ENCODE measurements at regions not wholly inside any gene's neighbourhood (a gene's known extent, or its start where the extent isn't known, plus 50 kb on each side); places are given as distances from the start of the nearest gene placed in this dataset.

DNA sequence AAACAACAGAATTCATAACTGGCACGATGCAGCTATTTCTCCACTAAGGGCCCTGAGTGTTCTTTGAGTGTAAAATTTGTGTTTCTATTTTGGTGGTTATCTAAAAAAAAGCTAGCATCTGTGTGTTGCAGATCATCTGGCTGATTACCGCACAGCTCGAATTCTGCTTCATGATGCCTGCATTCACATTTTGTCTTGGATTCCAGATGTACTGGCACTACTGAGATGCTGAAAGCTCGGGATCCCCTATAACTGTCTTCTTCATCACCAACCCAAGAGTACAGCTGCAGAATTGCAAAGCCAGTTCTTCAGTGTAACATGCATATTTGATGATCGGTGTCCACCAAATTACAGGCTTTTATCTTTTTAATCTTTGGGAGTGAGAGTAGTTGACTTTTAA lies 51.6 kb upstream of the ZNF532 start:
- TF ChIP-seq, protein P1, sequence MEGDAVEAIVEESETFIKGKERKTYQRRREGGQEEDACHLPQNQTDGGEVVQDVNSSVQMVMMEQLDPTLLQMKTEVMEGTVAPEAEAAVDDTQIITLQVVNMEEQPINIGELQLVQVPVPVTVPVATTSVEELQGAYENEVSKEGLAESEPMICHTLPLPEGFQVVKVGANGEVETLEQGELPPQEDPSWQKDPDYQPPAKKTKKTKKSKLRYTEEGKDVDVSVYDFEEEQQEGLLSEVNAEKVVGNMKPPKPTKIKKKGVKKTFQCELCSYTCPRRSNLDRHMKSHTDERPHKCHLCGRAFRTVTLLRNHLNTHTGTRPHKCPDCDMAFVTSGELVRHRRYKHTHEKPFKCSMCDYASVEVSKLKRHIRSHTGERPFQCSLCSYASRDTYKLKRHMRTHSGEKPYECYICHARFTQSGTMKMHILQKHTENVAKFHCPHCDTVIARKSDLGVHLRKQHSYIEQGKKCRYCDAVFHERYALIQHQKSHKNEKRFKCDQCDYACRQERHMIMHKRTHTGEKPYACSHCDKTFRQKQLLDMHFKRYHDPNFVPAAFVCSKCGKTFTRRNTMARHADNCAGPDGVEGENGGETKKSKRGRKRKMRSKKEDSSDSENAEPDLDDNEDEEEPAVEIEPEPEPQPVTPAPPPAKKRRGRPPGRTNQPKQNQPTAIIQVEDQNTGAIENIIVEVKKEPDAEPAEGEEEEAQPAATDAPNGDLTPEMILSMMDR (IDR thresholded peaks at IDR 0.05; ENCODE audit: low read length), result no peak
- TF ChIP-seq EZH2phosphoT487 (IDR thresholded peaks at IDR 0.05; ENCODE audit: low read length) (no peak), EZH2 (optimal IDR thresholded peaks at IDR 0.05; ENCODE audit: low read depth, low read length) (no peak)
